ENCODE measurements at regions not wholly inside any gene's neighbourhood (a gene's known extent, or its start where the extent isn't known, plus 50 kb on each side); places are given as distances from the start of the nearest gene placed in this dataset.

GRCh38 chr6:11350294-11350693 is 117.8 kb upstream of the NEDD9 start:
- no peak for DNase-seq

- DNase-seq, result no peak
Observed at GRCh38 chr6:11349880-11350279, 117.4 kb upstream of the NEDD9 start.

DNA sequence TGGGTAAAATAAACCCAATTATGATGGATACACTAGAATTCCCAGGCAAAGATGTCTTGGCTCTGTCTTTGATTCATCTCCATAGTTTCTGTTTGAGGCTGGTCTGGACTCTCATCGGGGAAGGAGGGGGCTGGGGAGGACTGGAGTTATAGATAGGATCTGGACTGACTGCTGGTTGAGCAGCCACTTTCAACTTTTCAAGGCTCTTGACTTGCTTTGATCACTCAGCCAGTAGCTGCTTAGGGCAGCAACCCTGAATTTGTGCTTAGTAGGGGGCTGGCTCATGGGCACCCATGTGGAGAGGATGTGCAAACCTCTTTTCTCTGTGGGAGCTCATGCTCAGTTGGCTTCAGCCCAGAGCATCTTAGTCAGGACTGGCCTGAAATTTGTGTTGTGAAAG is 114.0 kb upstream of the NEDD9 start:
- DNase-seq, result no peak

DNA sequence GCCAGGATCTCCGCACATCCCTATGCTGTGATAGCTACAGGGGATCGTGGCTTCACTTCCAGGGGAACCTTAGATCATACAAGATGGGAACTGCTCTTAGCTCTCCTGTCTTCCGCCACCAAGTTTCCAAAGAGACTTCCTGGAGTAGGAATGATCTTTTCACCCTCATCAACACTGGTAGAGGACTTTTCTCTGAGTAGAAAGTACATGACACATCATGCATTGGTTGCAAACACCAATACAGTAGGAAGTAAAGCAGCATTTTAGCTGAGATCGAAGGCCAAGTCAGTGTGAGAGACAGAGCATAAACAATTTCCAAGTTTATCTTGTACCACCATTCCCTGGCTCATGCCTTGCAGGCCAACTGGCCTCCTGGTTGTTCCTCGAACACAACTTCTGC is 113.1 kb upstream of the NEDD9 start:
- no peak for DNase-seq

GRCh38 chr6:11343963-11344723 is 111.7 kb upstream of the NEDD9 start:
- DNase-seq, result no peak

GRCh38 chr6:11341867-11342266 is 109.4 kb upstream of the NEDD9 start:
- DNase-seq, result no peak

- no peak for DNase-seq
Observed at GRCh38 chr6:11341303-11341702, 108.8 kb upstream of the NEDD9 start.

GRCh38 chr6:11339380-11339779 is 106.9 kb upstream of the NEDD9 start:
- DNase-seq, result no peak

DNA sequence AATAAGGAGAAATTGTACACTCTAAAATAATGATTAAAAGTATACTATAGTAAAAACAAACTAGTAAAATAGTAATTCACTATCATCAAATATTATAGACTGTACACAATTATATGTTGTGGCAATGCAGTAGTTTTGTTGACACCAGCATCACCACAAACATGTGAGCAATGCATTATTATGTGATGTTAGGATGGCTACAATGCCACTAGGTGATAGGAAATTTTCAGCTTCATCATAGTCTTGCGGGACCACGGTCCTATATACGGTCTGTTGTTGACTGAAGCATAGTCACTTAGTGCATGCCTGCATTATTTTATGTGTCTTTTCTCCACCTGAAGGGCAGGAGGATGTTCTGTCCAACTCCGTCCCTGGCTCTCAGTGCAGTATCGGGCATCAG is 104.8 kb upstream of the NEDD9 start:
- no peak for DNase-seq

GRCh38 chr6:11335826-11336225 is 103.4 kb upstream of the NEDD9 start:
- DNase-seq, result no peak

DNA sequence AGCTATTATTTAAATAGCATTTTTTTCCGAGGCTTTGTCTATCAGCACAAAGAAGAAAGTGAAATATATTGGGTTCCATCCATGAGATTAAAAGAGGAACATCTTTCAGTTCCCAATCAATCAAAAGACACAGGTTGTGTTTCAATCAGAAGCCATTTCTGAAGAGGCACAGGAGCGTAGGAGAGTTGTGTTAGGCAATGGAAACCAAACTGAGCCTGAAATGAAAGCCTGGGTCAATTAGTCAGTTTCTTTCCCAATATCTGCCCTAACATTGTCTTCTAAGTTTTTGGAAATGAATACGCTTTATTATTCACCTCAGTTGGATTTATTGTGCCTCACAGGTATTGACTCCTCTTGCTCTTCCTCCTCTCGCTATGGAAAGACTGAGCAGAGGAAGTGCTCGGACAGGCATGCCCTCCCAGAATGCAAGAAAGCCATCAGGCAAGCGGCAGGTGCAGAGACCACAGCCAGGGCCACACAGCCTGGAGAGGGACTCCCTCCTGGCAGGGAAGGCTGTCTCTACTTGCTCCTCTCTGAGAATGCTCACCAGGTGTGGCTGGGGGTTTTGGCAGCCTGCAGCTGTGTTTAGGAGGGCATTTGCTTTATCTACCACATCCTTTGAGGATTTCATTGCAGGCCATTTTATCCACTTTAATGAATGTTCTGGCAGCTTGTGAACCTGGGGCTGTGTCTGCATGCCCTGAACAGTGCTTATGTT is 100.8 kb upstream of the NEDD9 start:
- no peak for DNase-seq

- DNase-seq, result no peak
Observed at GRCh38 chr6:11332463-11332862, 100.0 kb upstream of the NEDD9 start.

GRCh38 chr6:11331111-11331510 is 98.6 kb upstream of the NEDD9 start:
- DNase-seq, result no peak

DNA sequence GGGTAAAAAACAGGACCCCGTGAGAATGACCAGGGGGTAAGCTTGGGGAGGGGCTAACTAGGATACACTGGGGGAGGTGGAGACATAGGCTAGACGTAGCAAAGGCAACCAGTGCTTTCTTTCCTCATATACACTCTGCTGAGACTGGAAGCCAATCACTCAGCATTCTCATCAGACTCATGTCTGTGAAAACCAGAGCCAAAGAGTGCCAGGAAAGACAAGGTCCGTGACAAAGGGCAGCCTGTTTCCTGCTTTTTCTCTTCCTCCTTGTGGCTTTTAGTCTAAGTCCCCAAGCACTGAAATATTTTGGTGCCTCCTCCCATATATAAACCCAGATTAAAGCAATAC is 97.9 kb upstream of the NEDD9 start:
- no peak for DNase-seq

- DNase-seq, result no peak
Observed at GRCh38 chr6:11329726-11330412, 97.4 kb upstream of the NEDD9 start.

- no peak for DNase-seq
Observed at GRCh38 chr6:11328613-11329247, 96.3 kb upstream of the NEDD9 start.

DNA sequence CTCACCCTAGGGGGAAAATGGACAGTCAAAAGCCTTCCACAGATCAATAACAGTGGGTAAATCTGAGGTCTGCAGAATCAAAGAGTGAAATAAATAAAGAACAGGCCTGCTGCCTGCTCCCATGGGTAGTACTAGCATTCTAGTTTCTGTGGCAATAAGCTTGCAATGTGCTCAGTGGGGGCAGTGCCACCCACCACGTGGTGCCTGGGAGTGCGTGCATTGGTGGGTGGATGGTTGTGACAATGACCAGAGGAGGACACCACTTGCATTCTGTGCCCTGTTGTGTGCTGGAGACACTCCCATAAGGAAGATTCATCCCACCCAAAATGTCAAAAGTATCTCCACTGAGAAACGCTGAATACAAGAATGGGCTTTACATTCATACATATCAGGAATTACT is 95.5 kb upstream of the NEDD9 start:
- no peak for DNase-seq

DNA sequence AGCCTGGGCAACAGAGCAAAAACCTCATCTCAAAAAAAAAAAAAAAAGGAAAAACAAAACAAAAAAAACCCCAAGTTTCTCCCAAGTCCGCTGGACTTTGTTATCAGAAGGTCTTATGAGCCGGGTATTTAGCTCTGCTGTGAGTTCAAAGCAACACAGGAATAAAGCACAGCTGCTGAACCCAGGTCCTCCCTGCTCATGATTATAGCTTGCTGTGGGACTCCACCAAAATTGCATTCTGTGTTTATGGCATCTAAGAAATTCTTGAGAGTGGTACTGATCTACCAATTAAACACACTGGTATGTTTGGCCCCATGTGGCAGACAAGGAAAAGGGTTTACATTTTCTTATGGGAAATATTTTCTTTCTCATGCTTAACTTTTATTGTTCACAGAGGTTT is 93.6 kb upstream of the NEDD9 start:
- no peak for DNase-seq

DNA sequence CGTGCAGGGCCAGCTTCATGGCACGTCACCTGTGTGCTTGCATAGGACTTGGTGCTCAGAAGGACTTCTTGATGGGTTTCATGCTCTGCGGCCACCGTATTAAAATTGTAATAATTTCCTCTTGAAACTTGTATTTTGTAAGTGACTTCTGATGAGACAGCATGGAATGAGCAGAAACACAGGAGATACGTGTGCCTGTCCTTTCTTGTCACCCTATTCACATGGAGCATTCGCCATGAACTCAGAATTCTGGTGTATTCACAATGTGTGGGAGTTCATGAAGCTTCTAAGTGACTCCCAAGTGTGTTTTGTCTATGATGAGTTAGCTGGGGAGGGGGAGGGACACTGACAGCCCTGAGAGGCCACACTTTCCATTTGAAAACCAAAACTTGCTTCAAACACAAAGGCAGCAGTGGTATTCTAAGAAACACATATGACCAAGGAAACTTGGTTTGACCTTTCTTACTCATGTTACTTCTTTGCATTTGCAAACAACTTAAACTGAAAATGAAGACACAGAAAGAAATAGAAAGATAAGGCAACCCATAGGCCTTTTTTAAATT is 92.1 kb upstream of the NEDD9 start:
- DNase-seq, result peak; percentile 61 to 66

DNA sequence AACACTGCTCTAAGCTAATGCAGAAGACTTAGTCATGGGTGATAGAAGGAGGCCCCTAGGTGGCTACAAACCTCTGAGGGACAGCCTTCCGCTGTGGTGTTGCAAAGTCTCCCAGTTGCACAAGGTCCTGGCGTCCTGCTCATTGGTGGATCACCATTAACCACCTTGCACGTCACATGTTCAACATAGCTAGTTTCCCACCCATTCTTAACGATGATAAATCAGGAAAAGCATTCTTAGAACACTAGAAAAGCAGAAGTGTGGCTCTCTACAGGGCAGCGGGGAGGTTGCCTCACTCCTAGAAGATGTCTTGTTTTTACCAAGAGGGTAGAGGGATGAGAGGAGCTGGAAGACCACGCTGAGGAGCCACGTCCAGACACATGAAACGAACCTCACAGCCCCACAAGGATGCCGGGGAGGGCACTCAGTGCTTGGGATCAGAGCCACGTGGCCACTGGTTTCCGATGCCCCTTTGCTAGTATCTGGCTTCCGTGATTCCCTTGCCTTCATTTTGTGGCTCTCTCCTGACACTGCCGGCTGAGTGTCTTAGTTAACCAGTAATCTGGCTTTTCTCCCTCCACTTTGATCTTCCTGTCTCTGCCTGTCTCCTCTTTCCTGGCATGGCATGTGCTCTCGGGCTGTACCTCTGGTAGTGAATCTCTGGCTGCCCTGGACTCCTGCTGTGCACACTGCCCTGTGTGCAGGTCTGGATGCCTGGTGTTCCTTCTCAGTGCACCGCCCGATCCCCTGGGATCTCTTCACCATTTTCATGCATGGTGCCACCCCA is 91.4 kb upstream of the NEDD9 start:
- DNase-seq, result no peak

GRCh38 chr6:11322252-11322885 is 89.9 kb upstream of the NEDD9 start:
- no peak for DNase-seq
